Tongue (tissue), 1 donor: ENCODE measurements at regions not wholly inside any gene's neighbourhood (a gene's known extent, or its start where the extent isn't known, plus 50 kb on each side); places are given as distances from the start of the nearest gene placed in this dataset.

Source experiments
- DNase-seq: peaks from one replicate; pipeline ENCODE4 v3.0.0-alpha.2; 2015

DNA sequence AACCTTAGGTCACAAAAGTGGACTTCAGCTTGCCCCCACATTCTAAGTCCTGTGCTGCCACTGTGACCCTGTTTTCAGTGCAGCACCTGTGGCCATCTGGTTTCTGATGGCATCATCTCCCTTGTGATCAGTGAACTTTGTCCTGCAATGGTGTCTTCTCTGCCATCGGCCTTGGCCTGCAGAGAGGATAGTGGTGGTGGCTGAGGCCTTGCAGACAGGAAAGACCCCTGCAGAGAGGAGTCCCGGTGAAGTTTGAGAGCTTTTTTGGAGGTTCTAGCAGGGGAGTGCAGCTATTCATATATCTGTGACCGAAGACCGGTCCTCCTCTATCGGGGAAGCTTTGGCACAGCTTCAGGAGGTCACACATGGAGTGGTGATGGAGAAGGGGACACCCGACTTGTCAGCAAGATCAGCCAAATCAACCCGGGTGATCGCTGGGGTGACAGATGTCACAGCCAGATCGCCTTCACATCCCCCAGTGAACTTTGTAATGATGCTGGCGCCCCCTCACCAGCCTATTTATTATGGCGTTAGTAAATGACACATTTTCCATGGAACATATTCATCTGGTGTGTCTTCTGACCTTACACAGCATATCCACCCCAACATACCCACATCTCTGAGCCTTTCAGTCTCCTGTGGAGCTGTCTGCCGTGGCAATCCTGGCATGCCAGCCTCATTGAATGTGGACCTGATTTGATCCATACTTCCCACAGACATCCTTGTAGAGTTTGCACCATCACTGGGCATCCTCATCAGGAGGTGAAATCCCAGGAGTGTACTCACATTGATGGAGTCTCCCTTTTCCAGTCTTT is 136.1 kb downstream of the PAPOLA start:
- DNase-seq, result no peak

DNA sequence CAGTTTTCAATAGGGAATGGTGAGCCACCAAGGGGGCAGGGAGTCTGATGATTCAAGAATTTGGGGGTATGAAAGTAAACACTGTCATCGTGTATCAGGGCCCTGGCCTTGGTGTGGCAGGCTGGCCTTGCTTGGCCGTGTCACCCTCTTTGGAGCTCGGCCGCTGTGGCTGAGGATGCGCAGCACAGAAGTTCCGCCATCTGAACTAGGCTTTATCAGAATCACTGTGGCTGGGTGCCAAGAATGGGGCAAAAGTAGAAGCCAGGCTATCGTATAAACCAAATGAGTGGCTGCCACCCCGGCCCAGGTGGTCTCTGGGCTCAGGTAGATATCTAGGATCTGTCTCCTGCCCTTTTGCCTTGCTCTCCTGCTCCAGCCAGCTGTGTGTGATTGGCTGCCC is 137.4 kb downstream of the PAPOLA start:
- no peak for DNase-seq

DNA sequence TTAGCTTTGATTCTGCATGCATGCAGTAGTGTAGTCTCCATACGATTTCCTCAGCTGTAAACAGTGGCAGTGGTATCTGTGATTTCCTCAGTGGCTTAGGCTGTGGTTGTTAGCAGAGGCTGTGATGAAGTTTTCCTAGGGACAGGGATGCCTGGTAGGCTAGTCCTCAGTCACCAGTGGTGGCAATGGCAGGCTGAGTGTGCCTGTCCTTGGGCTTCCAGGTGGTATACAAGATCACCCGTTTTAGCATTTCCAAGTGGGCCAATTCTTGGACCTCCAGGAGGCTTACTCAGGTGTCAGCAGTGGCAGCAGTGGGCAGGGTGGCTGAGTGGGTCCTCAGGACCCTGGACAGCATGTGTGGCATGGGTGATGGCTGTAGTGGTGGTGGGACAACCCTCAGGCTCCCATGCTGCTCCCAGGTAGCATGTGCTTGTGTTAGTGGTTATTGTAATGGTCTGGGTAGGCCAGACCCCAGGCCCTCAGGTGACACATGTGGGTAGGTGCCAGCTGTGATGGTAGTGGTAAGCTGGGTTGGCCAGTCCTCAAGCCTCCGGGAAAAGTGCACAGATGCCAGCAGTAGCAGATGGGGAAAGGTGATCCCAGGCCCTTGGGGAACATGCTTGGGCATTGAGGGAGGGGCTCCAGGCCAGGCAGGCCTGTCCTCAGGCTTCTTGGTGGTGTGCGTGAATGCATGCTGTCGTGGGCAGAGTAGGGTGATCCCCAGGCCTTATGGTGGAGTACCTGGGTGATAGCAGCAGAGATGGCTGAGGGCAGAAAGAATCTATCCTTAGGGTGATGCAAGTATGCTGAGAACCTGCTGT is 146.5 kb downstream of the PAPOLA start:
- no peak for DNase-seq

DNA sequence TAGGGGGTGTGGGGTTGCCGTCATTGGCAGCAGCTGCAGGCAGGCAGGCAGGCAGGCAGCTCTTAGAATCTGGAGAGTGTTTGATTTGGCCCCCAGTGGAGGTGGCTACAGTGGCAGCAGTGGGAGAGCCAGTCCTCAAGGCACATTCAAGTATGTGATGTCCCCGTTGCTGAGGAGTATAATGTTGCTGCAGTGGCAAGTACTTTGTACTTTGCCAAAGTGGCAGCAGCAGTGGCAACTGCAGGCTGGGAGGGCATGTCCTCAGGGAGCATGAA is 147.1 kb downstream of the PAPOLA start:
- no peak for DNase-seq

DNA sequence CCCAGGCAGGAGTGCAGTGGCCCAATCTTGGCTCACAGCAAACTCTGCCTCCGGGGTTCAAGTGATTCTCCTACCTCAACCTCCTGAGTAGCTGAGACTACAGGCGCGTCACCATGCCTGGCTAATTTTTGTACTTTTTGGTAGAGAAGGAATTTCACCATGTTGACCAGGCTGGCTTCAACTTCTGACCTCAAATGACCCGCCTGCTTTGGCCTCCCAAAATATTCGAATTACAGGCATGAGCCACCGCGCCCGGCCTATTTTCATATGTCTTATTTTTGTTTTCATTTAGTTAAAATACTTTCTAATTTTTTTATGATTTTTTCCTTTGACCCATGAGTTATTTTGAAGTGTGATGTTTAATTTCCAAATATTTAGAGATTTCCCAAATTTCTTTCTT is 143.6 kb upstream of the VRK1 start:
- DNase-seq, result no peak

DNA sequence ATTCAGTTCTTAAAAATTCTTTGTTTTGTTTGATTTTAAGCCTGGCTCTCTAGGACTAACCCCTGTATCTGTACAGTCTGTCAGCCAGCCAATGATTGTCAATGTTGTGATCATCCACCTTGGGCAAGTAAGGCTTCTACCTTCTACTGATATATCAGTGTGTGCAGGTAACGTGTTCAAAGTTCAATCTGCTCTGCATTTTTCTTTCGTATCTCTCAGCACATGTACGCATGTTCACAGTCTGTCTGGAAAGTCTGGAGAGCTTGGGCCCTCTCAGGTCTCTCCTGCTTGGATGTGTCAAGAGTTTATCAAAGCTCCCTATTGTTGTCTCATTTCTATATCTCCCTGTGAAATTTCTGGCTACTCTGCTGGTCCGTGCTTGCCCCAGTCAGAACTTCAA is 138.6 kb upstream of the VRK1 start:
- no peak for DNase-seq

DNA sequence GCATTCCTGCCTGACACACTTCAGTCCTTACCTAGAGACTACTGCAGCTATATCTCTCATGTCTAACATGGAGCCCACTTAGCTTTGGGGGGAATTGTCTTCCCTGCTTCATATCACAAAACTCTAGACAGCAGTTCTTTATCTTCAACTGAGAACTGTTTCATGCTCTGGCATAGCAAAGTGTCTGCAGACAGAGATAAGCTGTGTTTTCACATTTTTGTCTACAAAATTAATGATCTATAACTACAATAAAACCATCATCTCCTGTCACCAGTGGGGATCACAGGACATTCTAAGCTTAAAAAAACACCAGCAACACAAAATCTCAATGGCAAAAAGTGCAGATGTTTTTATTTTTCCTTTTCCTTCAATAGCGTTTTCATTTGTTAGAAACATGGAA is 137.1 kb upstream of the VRK1 start:
- DNase-seq, result no peak

DNA sequence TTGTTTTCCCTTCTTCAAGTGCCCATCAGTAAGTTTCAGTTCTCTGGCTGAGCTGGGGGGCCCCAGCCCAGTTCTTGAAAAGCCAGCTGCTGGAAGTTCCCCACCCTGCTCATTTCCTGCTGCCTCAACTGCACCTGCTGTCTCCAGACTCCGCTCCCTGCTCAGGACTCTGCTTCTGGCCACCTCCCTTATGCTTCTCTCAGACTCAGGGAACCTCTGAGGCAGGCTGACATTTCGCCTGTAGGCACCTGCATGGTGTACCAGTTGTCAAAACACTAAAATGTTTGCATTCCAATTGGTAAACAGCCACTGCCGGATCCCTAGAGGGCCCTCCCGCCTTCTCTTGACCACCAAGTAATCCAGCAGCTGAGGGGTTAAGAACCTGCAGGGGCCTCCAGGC is 136.5 kb upstream of the VRK1 start:
- DNase-seq, result no peak

DNA sequence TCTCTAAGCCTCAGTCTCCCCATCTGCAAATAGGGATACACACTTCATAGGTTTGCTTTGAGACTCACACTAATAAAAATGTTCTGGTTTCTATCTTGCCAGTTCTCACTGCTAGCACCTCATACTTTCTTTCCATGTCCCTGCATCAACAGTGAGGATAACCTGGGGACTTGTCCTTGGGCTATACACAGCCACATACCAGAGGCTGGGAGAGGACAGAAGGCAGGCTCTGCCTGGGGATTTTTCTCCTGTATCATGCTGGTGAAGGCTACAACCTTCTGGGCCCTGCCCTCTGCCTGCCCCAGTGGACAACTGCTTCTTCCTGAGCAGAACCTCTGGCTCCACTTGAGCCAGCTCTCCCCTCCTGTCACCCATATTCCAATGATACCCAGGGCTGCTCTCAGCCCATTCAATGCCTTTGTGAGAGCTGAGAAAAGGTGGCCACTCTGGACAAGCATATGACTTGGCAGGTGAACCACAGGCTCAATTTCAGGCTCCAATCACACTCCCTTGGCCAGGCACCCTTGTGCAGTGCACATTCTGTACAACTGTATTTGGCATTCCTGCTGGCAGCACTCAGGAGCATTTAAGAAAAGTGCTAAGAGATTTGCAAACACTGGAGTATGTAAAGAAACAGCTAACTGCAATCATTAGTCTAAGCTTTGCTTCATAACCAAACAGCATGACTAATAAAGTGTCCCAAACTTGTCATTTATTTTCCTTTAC is 135.8 kb upstream of the VRK1 start:
- DNase-seq, result no peak

DNA sequence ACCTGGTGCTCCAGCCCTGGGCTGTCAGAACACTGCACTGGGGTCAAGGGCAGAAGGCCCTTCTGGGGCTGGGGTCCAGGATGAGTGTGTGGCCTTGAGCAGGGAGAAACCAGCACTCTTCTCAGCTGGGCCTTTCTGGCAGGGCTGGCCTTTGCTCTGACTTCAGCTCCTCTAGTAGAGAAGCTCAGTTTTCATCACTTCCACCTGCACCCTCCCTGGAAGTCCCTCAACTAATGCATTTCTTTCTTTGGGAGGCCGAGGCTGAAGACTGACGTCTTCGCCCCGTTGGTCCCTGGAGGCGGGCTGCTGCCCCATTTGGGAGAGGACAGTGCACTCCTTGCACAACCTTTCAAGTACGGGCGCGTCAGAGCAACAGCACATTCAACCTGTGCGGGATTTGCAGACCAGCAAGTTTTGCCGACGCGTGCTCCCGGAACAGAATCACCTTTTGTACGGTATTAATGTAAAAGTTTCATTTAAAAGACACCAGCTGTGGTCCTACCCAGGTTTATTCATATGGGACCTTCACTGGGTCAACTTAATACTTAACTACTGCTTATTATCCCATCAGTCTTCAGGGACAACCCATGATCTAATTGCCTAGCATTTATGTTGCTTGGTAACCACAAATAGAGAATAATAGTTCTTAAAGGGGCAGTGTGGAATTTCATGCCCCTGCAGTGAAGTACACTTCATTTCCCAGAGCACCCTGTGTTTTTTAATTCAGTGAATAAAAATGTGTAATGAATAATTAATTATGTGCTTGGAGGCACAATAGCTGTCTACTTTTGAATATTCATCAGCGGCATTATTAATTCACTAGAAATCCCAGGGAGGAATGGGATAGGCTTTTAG is 134.8 kb upstream of the VRK1 start:
- DNase-seq, result peak; percentile 43

DNA sequence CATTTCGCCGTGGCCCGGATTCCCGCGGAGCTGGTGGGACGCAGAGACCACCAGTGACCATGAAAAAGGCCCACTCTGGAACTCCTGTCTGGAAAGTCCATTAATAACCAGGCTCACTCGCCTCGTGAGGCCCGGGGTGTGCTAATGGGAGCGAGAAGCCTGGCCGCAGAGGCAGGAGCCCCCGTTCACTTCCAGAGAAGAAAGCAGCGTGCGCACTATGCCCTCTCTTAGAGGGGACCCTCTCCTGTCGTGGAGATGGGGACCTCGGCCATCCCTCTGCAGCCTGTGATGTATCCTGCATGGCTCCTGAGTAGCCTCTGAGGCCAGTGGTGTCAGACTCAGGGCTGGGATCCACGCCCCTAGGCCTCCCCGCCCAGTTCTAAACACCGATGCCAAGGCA is 134.1 kb upstream of the VRK1 start:
- no peak for DNase-seq

DNA sequence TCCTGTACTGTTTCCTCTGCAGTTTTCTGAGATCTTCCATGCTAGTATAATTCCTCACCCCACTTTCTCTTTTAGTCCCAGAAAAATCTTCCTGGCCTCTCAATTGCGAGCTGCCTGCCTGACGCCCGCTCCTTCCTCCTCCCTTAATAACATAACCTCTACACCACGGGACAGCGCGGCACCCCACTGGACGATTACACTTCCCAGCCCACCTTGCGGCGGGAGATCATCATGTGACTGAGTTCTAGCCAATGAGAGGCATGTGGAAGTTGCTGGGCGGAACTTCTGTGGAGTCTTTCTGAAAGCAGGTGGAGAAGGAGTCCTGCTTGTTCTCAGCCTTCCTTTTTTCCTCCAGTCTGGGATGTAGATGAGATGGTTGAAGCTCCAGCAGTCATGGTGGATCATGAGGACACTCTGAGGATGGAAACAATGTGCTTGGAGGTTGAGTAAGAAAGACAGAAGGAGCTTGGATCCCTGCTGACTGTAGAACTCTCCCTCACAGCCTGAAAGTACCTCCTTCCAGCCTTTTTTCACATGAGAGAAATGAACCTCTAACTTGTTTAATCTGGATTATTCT is 133.6 kb upstream of the VRK1 start:
- no peak for DNase-seq

DNA sequence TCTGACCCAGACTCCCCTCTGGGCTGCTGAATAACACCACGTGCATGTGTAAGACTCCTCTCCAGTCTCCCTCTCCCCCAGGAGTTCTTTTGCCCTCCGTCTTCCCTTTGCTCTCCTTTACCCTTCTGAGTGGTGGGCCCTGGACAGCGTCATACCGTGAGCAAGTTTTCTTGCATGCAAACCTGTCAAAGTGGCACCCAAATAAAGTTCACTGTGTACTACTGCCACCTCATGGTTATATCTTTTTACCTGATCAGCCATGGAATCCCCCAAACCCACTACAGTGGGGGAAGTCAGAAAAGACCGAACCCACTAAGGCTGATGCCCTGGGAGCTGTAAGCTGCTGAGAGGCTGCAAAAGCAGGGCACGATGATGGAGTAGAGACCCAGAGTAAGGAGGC is 131.1 kb upstream of the VRK1 start:
- no peak for DNase-seq

DNA sequence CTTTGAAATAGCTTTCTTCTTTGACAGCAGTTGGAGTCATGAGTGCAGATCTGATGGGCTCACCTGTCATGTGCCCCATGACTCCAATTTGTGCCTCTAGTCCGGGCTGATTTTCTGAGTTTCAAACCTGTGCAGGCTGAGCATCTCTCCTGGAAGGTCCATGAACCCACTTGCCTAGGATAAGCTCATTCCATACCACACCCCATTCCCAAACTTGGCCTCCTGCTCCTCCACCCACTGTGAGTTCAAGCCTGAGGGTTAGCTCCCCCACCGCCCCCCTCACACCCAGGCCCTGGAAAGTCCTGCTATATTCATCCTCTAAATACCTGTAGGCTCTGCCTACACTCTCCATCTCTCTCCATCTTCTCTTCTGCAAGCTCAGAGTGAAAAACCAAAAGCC is 126.8 kb upstream of the VRK1 start:
- DNase-seq, result no peak

DNA sequence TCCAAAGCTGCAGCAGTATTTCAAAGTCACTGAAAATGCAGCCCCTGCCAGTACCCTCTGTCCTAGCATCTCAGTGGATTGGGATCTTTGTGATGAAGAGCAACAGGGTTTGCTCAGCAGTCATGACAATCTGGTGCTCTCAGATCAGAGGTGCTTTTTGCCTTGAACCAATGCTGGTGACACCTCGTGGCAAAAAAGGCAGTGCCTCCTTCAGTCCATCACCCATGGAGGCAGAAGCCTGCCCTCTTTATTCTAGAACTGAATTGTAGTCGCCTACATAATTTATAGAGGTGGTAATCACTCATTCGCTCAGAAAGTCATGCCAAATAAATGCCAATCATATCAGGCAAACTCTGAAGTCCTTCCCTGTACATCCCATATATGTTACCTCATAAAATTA is 126.0 kb upstream of the VRK1 start:
- no peak for DNase-seq

DNA sequence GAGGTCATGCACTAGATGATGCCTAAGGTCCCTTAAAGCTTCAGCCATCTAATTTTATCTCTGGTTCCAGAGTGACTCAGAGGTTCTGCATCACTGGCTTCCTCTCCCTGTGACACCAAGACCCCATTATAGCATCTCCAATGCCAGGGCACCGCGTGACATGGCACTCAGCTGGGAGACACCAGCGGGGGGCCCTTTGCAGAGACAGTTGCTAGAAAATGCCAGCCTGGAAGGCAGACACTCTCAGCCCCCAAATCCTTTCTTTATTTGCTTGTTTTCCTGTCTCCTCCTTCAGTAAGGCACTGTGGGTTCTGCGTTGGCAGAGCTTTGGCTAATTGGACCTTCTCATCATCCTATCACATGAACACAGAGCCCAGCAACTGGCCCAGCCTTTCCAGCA is 123.5 kb upstream of the VRK1 start:
- no peak for DNase-seq

DNA sequence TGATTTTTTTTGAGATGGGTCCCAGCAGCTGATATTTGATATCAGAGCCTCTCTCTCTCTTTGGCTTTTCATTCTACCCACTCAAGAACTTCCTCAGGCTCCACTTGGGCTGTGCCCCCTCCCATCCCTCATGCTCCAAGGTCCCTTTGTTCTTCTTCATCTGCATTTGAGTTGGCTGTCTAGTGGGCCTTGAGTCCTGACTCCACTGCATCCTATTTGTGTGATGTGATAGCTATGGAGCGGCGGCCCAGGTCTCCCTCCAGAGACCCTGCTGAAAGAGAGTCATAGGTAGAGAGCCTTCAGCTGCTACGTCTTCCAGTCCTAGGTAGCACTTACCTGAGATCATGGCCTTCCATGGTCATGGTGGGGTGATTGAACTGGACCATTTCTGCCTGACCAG is 123.1 kb upstream of the VRK1 start:
- no peak for DNase-seq

DNA sequence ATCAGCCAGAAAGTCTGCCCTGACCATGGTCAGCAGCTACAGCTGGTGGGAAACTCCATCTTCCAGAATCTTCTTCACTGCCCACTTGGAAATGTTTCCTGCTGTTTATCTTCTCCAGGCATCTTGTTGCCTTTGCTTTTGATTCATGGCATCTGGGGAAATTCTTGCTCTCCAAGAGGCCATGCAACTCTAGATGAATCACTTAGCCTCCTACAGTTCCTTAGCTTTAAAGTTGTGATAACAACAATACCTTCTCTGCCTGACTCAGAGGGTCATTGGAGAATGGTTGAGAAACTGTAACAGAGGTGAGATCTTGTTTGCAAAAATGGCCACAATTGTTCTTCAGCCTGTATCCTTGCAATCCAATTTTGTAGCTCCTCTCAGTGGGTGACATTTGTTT is 121.0 kb upstream of the VRK1 start:
- no peak for DNase-seq

DNA sequence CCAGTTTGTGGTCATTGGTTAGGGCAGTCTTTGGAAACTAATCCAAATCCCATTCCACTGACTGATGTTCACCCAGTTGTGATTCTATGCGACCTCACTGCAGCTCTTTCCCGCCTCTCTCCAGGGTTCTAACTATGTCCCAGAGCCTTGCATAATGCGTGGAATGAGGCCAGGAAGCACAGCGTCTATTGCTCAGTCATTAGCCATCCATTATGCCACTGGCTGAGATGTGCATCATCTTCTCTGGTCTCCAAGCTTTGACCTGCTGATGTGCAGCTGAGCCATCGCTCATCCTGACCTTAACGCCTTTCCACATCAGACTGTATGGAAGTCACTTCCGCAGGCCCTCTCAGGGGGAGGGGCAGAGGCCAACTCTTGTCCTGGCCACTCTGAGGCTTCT is 115.4 kb upstream of the VRK1 start:
- no peak for DNase-seq

DNA sequence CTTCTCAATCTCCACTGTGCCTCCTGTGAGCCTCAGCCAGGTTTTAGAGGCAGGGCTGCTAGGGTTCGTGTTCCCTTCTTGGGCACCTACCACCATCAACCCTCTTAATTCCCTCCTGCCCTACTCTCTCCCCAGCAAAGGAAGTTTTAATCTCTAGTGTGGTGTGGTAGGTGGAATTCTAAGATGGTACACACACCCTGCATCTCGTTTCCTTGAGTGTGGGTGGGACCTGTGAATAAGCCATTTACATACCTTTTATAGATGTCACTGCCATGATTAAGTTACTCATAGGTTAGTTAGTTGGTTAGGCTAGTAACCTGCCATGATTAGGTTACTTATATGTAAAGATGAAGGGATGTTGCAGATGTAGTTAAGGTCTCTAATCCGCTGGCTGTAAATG is 114.8 kb upstream of the VRK1 start:
- no peak for DNase-seq

DNA sequence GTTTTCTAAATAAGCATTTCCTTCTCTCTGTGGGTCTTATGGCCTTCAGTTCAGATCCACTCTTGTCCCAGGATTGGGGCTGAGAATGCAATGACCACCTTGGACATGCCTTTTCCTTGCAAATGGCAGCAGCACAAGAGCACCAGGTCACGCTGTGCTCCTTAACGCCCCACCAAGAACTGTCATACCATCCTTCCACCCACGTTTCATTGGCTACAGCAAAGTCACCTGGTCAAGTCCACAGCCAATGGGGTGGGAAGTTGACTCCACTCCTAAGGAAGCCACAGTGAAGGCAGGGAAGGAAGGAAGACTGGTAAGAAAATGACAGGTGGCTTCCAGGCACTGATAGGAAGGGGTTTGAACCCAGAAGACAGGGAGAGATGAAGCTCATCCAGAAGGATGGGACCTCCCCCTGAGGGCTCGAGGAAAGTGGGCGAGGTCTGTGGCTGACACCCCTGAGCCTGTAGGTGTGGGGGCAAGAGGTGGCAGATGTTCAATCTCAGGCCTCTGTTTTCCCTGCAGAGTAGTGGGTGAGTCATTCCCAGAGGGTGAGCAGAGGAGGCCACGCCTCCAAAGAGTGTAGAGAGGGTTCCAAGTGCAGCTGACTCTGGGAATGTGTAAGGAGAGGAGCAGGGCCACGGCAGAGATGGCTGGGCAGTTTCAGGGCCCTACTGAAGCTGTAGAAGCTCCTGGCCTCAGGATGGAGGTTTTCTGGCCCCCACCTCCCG is 113.5 kb upstream of the VRK1 start:
- DNase-seq, result no peak

DNA sequence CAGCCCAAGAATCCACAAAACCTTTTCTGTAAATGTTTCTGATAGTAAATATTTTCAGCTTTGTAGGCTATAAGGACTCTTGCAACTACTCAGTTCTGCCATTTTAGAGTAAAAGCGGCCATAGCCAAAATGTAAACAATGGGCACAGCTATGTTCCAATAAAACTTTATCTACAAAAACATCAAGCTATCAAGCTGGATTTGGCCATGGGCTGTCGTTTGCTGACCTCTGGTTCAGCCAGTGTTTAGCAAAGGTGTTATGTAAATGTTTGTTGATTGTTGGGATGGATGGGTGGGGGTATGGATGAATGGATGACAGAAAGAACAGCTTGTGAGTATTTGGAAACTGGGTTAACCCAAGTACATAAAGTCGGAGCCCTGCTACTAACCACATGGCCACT is 111.1 kb upstream of the VRK1 start:
- DNase-seq, result no peak
